Activated CD8-positive, alpha-beta memory T cell treated with anti-CD3 and anti-CD28 coated beads for 24 hours (primary cell): ENCODE measurements at regions not wholly inside any gene's neighbourhood (a gene's known extent, or its start where the extent isn't known, plus 50 kb on each side); places are given as distances from the start of the nearest gene placed in this dataset.
"Not testable (repeated sequence)": the region's sequence is repeated elsewhere in the genome, so short reads cannot be mapped to it uniquely, and the experiment has no call there.

Source experiments
- DNase-seq: peaks from one replicate; pipeline ENCODE4 v3.0.0-alpha.2; 2020

- no peak for DNase-seq
These were observed 518.9 kb downstream of the NR2F2 start for GRCh38 chr15:96849271-96849900.

GRCh38 chr15:96851613-96852012 is 521.1 kb downstream of the NR2F2 start:
- DNase-seq: no peak

GRCh38 chr15:96858694-96859093 is 528.2 kb downstream of the NR2F2 start:
- DNase-seq: no peak

- no peak for DNase-seq
These were observed 530.2 kb downstream of the NR2F2 start for GRCh38 chr15:96860741-96861140.

GRCh38 chr15:96867992-96868391 is 537.5 kb downstream of the NR2F2 start:
- no peak for DNase-seq

GRCh38 chr15:96869122-96869521 is 538.6 kb downstream of the NR2F2 start:
- DNase-seq: no peak

GRCh38 chr15:96869790-96870189 is 539.3 kb downstream of the NR2F2 start:
- DNase-seq: no peak

GRCh38 chr15:96870580-96870979 is 540.1 kb downstream of the NR2F2 start:
- no peak for DNase-seq

- DNase-seq: not testable (repeated sequence)
These were observed 546.9 kb downstream of the NR2F2 start for GRCh38 chr15:96877442-96877841.

GRCh38 chr15:96878129-96878528 is 547.6 kb downstream of the NR2F2 start:
- no peak for DNase-seq

GRCh38 chr15:96882121-96882772 is 551.7 kb downstream of the NR2F2 start:
- no peak for DNase-seq

- no peak for DNase-seq
These were observed 557.2 kb downstream of the NR2F2 start for GRCh38 chr15:96887730-96888129.

- DNase-seq: no peak
These were observed 558.3 kb downstream of the NR2F2 start for GRCh38 chr15:96888764-96889163.

- DNase-seq: no peak
These were observed 559.4 kb downstream of the NR2F2 start for GRCh38 chr15:96889734-96890480.

- no peak for DNase-seq
These were observed 560.5 kb downstream of the NR2F2 start for GRCh38 chr15:96891046-96891445.

- no peak for DNase-seq
These were observed 562.8 kb downstream of the NR2F2 start for GRCh38 chr15:96893159-96893906.

GRCh38 chr15:96894659-96895058 is 564.2 kb downstream of the NR2F2 start:
- no peak for DNase-seq

- no peak for DNase-seq
These were observed 566.3 kb downstream of the NR2F2 start for GRCh38 chr15:96896766-96897165.

GRCh38 chr15:96914081-96914480 is 583.6 kb downstream of the NR2F2 start:
- no peak for DNase-seq

- DNase-seq: no peak
These were observed 586.2 kb downstream of the NR2F2 start for GRCh38 chr15:96916750-96917149.

GRCh38 chr15:96924570-96924969 is 594.1 kb downstream of the NR2F2 start:
- no peak for DNase-seq

GRCh38 chr15:96947296-96948229 is 617.1 kb downstream of the NR2F2 start:
- DNase-seq: no peak
